ENCODE measurements at regions not wholly inside any gene's neighbourhood (a gene's known extent, or its start where the extent isn't known, plus 50 kb on each side); places are given as distances from the start of the nearest gene placed in this dataset.

DNA sequence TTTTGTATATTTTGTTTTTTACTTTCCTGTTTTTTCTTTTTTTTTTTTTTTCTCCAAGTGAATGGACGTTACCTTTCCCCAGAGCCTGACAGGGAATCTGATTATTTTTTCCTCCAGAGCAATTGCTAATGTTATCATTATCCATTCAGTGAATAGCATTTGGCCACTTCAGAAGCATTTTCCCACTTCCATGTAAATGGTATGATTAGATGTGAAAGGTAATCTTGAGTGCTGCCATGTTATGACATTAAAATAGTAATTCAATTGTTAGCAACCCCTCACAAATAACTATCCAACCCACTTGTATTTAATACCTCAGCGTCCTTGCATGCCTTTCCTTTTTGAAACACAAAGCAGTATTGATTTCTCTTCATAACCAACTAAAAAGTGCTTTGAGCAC is 1243.8 kb downstream of the CDH8 start:
- TF ChIP-seq RBM22 (IDR thresholded peaks at IDR 0.05; ENCODE audit: low read depth, low read length, poor library complexity, severe bottlenecking) (no peak), YY1 (IDR thresholded peaks at IDR 0.05; ENCODE audit: borderline replicate concordance in 1 of 3, control insufficient read depth in 1 of 3, extremely low read depth in 1 of 3, insufficient read depth in 3 of 3, insufficient read length in 1 of 3, insufficient replicate concordance in 2 of 3, low read depth in 1 of 3, low read length in 2 of 3) (no peak), KAT8 (IDR thresholded peaks at IDR 0.05; ENCODE audit: low read depth) (no peak), CHD4 (IDR thresholded peaks at IDR 0.05; ENCODE audit: insufficient read depth, insufficient replicate concordance, low read depth, low read length, poor library complexity, severe bottlenecking) (no peak), ZNF239 (CRISPR knock-in tag; IDR thresholded peaks at IDR 0.05) (no peak), FOXJ3 (CRISPR knock-in tag; IDR thresholded peaks at IDR 0.05) (no peak)
- TF ChIP-seq, protein P1, sequence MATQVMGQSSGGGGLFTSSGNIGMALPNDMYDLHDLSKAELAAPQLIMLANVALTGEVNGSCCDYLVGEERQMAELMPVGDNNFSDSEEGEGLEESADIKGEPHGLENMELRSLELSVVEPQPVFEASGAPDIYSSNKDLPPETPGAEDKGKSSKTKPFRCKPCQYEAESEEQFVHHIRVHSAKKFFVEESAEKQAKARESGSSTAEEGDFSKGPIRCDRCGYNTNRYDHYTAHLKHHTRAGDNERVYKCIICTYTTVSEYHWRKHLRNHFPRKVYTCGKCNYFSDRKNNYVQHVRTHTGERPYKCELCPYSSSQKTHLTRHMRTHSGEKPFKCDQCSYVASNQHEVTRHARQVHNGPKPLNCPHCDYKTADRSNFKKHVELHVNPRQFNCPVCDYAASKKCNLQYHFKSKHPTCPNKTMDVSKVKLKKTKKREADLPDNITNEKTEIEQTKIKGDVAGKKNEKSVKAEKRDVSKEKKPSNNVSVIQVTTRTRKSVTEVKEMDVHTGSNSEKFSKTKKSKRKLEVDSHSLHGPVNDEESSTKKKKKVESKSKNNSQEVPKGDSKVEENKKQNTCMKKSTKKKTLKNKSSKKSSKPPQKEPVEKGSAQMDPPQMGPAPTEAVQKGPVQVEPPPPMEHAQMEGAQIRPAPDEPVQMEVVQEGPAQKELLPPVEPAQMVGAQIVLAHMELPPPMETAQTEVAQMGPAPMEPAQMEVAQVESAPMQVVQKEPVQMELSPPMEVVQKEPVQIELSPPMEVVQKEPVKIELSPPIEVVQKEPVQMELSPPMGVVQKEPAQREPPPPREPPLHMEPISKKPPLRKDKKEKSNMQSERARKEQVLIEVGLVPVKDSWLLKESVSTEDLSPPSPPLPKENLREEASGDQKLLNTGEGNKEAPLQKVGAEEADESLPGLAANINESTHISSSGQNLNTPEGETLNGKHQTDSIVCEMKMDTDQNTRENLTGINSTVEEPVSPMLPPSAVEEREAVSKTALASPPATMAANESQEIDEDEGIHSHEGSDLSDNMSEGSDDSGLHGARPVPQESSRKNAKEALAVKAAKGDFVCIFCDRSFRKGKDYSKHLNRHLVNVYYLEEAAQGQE (IDR thresholded peaks at IDR 0.05; ENCODE audit: borderline replicate concordance): no peak
- TF ChIP-seq, protein P1 (CRISPR knock-in tag; IDR thresholded peaks at IDR 0.05; ENCODE audit: low read depth): no peak
- TF ChIP-seq, protein P2, sequence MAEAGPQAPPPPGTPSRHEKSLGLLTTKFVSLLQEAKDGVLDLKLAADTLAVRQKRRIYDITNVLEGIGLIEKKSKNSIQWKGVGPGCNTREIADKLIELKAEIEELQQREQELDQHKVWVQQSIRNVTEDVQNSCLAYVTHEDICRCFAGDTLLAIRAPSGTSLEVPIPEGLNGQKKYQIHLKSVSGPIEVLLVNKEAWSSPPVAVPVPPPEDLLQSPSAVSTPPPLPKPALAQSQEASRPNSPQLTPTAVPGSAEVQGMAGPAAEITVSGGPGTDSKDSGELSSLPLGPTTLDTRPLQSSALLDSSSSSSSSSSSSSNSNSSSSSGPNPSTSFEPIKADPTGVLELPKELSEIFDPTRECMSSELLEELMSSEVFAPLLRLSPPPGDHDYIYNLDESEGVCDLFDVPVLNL (CRISPR knock-in tag; IDR thresholded peaks at IDR 0.05; ENCODE audit: low read depth): no peak
- TF ChIP-seq, protein P3, sequence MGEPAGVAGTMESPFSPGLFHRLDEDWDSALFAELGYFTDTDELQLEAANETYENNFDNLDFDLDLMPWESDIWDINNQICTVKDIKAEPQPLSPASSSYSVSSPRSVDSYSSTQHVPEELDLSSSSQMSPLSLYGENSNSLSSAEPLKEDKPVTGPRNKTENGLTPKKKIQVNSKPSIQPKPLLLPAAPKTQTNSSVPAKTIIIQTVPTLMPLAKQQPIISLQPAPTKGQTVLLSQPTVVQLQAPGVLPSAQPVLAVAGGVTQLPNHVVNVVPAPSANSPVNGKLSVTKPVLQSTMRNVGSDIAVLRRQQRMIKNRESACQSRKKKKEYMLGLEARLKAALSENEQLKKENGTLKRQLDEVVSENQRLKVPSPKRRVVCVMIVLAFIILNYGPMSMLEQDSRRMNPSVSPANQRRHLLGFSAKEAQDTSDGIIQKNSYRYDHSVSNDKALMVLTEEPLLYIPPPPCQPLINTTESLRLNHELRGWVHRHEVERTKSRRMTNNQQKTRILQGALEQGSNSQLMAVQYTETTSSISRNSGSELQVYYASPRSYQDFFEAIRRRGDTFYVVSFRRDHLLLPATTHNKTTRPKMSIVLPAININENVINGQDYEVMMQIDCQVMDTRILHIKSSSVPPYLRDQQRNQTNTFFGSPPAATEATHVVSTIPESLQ (CRISPR knock-in tag; IDR thresholded peaks at IDR 0.05): no peak
- TF ChIP-seq, protein P4, sequence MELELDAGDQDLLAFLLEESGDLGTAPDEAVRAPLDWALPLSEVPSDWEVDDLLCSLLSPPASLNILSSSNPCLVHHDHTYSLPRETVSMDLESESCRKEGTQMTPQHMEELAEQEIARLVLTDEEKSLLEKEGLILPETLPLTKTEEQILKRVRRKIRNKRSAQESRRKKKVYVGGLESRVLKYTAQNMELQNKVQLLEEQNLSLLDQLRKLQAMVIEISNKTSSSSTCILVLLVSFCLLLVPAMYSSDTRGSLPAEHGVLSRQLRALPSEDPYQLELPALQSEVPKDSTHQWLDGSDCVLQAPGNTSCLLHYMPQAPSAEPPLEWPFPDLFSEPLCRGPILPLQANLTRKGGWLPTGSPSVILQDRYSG (tag; conservative IDR thresholded peaks at IDR 0.05; ENCODE audit: low read depth): no peak
- TF ChIP-seq, protein P5, sequence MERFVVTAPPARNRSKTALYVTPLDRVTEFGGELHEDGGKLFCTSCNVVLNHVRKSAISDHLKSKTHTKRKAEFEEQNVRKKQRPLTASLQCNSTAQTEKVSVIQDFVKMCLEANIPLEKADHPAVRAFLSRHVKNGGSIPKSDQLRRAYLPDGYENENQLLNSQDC (CRISPR knock-in tag; IDR thresholded peaks at IDR 0.05): no peak
- TF ChIP-seq, protein P6, sequence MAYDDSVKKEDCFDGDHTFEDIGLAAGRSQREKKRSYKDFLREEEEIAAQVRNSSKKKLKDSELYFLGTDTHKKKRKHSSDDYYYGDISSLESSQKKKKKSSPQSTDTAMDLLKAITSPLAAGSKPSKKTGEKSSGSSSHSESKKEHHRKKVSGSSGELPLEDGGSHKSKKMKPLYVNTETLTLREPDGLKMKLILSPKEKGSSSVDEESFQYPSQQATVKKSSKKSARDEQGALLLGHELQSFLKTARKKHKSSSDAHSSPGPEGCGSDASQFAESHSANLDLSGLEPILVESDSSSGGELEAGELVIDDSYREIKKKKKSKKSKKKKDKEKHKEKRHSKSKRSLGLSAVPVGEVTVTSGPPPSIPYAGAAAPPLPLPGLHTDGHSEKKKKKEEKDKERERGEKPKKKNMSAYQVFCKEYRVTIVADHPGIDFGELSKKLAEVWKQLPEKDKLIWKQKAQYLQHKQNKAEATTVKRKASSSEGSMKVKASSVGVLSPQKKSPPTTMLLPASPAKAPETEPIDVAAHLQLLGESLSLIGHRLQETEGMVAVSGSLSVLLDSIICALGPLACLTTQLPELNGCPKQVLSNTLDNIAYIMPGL (CRISPR knock-in tag; IDR thresholded peaks at IDR 0.05): no peak
